GM23338 (cell line): ENCODE measurements at regions not wholly inside any gene's neighbourhood (a gene's known extent, or its start where the extent isn't known, plus 50 kb on each side); places are given as distances from the start of the nearest gene placed in this dataset.

ENCODE experiments used
- CREB1 ChIP-seq: fragments of 250-450 bp; sonication (Bioruptor Pico); IDR thresholded peaks from 2 replicates; pipeline ENCODE4 v1.5.0; 2020; ENCODE audit warnings: low read depth, mild to moderate bottlenecking, moderate library complexity
- EZH2 ChIP-seq: fragments of 200-600 bp; sonication (generic); IDR thresholded peaks from one replicate; pipeline ENCODE4 v1.8.0; 2017; ENCODE audit warnings: antibody characterized with exemption, mild to moderate bottlenecking, low read depth; ENCODE audit not compliant: unreplicated experiment
- EZH2phosphoT487 ChIP-seq: fragments of 200-600 bp; sonication (generic); IDR thresholded peaks from one replicate; pipeline ENCODE4 v1.8.1; 2018; ENCODE audit warnings: antibody characterized with exemption; ENCODE audit not compliant: unreplicated experiment
- JUNB ChIP-seq: IDR thresholded peaks from one replicate; pipeline ENCODE4 v1.6.1; 2016; ENCODE audit warnings: antibody characterized with exemption; ENCODE audit not compliant: unreplicated experiment
- POLR2AphosphoS5 ChIP-seq: IDR thresholded peaks from 2 replicates; pipeline ENCODE4 v1.6.1; 2016; ENCODE audit warnings: antibody characterized with exemption, low read depth
- STAT1 ChIP-seq: IDR thresholded peaks from one replicate; pipeline ENCODE4 v1.6.1; 2016; ENCODE audit warnings: antibody characterized with exemption; ENCODE audit not compliant: unreplicated experiment
- ZNF114 ChIP-seq: fragments of 250-450 bp; sonication (Bioruptor Pico); IDR thresholded peaks from 2 replicates; pipeline ENCODE4 v1.5.0; 2020; ENCODE audit warnings: mild to moderate bottlenecking, moderate library complexity
- TF ChIP-seq, protein P1 (sequence below), 2 experiments: fragments of 200-600 bp in 1 of 2; sonication (generic) in 1 of 2; conservative IDR thresholded peaks; 2 replicates each; pipeline versions ENCODE4 v1.5.1 to v1.6.1; 2016 to 2017; ENCODE audit warnings: antibody characterized with exemption in 2 of 2, low read depth in 2 of 2, mild to moderate bottlenecking in 2 of 2, moderate library complexity in 1 of 2
- TF ChIP-seq, protein P2 (sequence below): IDR thresholded peaks from 2 replicates; pipeline ENCODE4 v1.6.1; 2016; ENCODE audit warnings: antibody characterized with exemption
- TF ChIP-seq, protein P3 (sequence below): IDR thresholded peaks from one replicate; pipeline ENCODE4 v1.6.1; 2018; ENCODE audit warnings: antibody characterized with exemption; ENCODE audit not compliant: unreplicated experiment

DNA sequence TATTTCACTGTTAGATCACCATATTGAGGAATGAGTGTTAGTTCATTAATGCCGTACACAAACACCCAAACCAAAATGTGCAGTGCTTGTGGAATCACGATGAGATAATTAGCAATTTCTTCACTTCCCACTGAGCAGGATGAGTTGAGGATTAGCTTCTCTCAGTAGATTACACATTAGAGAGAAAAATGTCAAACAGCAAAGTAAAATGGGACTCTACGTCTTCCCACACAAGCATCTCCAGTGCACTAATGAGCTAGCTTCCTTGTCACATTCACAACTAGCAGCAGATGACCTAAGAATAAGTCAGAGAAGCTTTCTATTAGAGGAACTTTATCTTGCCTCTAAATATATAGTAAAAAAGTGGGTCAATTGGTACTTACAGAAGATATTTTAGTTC lies 926.9 kb downstream of the TSN start:
- TF ChIP-seq, protein P1, sequence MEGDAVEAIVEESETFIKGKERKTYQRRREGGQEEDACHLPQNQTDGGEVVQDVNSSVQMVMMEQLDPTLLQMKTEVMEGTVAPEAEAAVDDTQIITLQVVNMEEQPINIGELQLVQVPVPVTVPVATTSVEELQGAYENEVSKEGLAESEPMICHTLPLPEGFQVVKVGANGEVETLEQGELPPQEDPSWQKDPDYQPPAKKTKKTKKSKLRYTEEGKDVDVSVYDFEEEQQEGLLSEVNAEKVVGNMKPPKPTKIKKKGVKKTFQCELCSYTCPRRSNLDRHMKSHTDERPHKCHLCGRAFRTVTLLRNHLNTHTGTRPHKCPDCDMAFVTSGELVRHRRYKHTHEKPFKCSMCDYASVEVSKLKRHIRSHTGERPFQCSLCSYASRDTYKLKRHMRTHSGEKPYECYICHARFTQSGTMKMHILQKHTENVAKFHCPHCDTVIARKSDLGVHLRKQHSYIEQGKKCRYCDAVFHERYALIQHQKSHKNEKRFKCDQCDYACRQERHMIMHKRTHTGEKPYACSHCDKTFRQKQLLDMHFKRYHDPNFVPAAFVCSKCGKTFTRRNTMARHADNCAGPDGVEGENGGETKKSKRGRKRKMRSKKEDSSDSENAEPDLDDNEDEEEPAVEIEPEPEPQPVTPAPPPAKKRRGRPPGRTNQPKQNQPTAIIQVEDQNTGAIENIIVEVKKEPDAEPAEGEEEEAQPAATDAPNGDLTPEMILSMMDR (conservative IDR thresholded peaks at IDR 0.05; ENCODE audit: low read depth in 2 of 2), result no peak
- TF ChIP-seq POLR2AphosphoS5 (no peak), EZH2 (no peak), EZH2phosphoT487 (no peak), JUNB (no peak), CREB1 (CRISPR knock-in tag) (no peak), STAT1 (no peak), ZNF114 (CRISPR knock-in tag) (no peak)
- TF ChIP-seq, protein P2, sequence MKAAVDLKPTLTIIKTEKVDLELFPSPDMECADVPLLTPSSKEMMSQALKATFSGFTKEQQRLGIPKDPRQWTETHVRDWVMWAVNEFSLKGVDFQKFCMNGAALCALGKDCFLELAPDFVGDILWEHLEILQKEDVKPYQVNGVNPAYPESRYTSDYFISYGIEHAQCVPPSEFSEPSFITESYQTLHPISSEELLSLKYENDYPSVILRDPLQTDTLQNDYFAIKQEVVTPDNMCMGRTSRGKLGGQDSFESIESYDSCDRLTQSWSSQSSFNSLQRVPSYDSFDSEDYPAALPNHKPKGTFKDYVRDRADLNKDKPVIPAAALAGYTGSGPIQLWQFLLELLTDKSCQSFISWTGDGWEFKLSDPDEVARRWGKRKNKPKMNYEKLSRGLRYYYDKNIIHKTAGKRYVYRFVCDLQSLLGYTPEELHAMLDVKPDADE, result no peak
- TF ChIP-seq, protein P3, sequence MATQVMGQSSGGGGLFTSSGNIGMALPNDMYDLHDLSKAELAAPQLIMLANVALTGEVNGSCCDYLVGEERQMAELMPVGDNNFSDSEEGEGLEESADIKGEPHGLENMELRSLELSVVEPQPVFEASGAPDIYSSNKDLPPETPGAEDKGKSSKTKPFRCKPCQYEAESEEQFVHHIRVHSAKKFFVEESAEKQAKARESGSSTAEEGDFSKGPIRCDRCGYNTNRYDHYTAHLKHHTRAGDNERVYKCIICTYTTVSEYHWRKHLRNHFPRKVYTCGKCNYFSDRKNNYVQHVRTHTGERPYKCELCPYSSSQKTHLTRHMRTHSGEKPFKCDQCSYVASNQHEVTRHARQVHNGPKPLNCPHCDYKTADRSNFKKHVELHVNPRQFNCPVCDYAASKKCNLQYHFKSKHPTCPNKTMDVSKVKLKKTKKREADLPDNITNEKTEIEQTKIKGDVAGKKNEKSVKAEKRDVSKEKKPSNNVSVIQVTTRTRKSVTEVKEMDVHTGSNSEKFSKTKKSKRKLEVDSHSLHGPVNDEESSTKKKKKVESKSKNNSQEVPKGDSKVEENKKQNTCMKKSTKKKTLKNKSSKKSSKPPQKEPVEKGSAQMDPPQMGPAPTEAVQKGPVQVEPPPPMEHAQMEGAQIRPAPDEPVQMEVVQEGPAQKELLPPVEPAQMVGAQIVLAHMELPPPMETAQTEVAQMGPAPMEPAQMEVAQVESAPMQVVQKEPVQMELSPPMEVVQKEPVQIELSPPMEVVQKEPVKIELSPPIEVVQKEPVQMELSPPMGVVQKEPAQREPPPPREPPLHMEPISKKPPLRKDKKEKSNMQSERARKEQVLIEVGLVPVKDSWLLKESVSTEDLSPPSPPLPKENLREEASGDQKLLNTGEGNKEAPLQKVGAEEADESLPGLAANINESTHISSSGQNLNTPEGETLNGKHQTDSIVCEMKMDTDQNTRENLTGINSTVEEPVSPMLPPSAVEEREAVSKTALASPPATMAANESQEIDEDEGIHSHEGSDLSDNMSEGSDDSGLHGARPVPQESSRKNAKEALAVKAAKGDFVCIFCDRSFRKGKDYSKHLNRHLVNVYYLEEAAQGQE, result no peak
